ENCODE measurements at regions not wholly inside any gene's neighbourhood (a gene's known extent, or its start where the extent isn't known, plus 50 kb on each side); places are given as distances from the start of the nearest gene placed in this dataset.

- DNase-seq (ENCODE audit: low read depth in 1 of 2, low spot score in 1 of 2): no peak
- Histone ChIP-seq H3K4me3 (replicated peaks; ENCODE audit: insufficient read depth, low read length) (no peak overlapping the region), H3K27me3 (ENCODE audit: insufficient read depth, poor library complexity, severe bottlenecking) (no peaks in the 10 kb centered on the region), H3K27ac (replicated peaks) (no peak overlapping the region)
- no peak for TF ChIP-seq GABPA (IDR thresholded peaks at IDR 0.05; ENCODE audit: low read depth)
- no peak for TF ChIP-seq SPI1 (IDR thresholded peaks at IDR 0.05; ENCODE audit: borderline replicate concordance, low read depth)
Observed at GRCh38 chr5:97454015-97454414, 271.0 kb upstream of the RIOK2 start.

GRCh38 chr5:97455996-97456395 lies 272.9 kb upstream of the RIOK2 start:
- DNase-seq (ENCODE audit: low read depth in 1 of 2, low spot score in 1 of 2): no peak
- TF ChIP-seq CTCF (IDR thresholded peaks at IDR 0.05; ENCODE audit: insufficient read depth, low read length) (no peak), REST (IDR thresholded peaks at IDR 0.05; ENCODE audit: insufficient replicate concordance, low read depth) (no peak), GABPA (IDR thresholded peaks at IDR 0.05; ENCODE audit: low read depth) (no peak), SPI1 (IDR thresholded peaks at IDR 0.05; ENCODE audit: borderline replicate concordance, low read depth) (no peak), POLR2AphosphoS5 (IDR thresholded peaks at IDR 0.05; ENCODE audit: low read depth) (no peak)
- Histone ChIP-seq H3K4me3 (replicated peaks; ENCODE audit: insufficient read depth, low read length) (no peak overlapping the region), H3K27me3 (ENCODE audit: insufficient read depth, poor library complexity, severe bottlenecking) (no peaks in the 10 kb centered on the region), H3K27ac (replicated peaks) (no peak overlapping the region)

- no peak overlapping the region for H3K4me3 ChIP-seq (replicated peaks; ENCODE audit: insufficient read depth, low read length)
- TF ChIP-seq CTCF (IDR thresholded peaks at IDR 0.05; ENCODE audit: insufficient read depth, low read length) (no peak), POLR2AphosphoS5 (IDR thresholded peaks at IDR 0.05; ENCODE audit: low read depth) (no peak), GABPA (IDR thresholded peaks at IDR 0.05; ENCODE audit: low read depth) (no peak), SPI1 (IDR thresholded peaks at IDR 0.05; ENCODE audit: borderline replicate concordance, low read depth) (no peak), REST (IDR thresholded peaks at IDR 0.05; ENCODE audit: insufficient replicate concordance, low read depth) (no peak)
- no peak for DNase-seq (ENCODE audit: low read depth in 1 of 2, low spot score in 1 of 2)
- H3K27me3 ChIP-seq (ENCODE audit: insufficient read depth, poor library complexity, severe bottlenecking): no peaks in the 10 kb centered on the region
- H3K27ac ChIP-seq (replicated peaks): no peak overlapping the region
Observed at GRCh38 chr5:97458851-97459250, 275.8 kb upstream of the RIOK2 start.

- no peak for DNase-seq (ENCODE audit: low read depth in 1 of 2, low spot score in 1 of 2)
- H3K4me3 ChIP-seq (replicated peaks; ENCODE audit: insufficient read depth, low read length): no peak overlapping the region
- TF ChIP-seq POLR2AphosphoS5 (IDR thresholded peaks at IDR 0.05; ENCODE audit: low read depth): no peak
- TF ChIP-seq SPI1 (IDR thresholded peaks at IDR 0.05; ENCODE audit: borderline replicate concordance, low read depth): no peak
- no peak for TF ChIP-seq GABPA (IDR thresholded peaks at IDR 0.05; ENCODE audit: low read depth)
- no peak for TF ChIP-seq CTCF (IDR thresholded peaks at IDR 0.05; ENCODE audit: insufficient read depth, low read length)
- TF ChIP-seq REST (IDR thresholded peaks at IDR 0.05; ENCODE audit: insufficient replicate concordance, low read depth): no peak
- H3K27me3 ChIP-seq (ENCODE audit: insufficient read depth, poor library complexity, severe bottlenecking): no peaks in the 10 kb centered on the region
- no peak overlapping the region for H3K27ac ChIP-seq (replicated peaks)
Observed at GRCh38 chr5:97471951-97472350, 288.9 kb upstream of the RIOK2 start.
